ENCODE measurements at regions not wholly inside any gene's neighbourhood (a gene's known extent, or its start where the extent isn't known, plus 50 kb on each side); places are given as distances from the start of the nearest gene placed in this dataset.

DNA sequence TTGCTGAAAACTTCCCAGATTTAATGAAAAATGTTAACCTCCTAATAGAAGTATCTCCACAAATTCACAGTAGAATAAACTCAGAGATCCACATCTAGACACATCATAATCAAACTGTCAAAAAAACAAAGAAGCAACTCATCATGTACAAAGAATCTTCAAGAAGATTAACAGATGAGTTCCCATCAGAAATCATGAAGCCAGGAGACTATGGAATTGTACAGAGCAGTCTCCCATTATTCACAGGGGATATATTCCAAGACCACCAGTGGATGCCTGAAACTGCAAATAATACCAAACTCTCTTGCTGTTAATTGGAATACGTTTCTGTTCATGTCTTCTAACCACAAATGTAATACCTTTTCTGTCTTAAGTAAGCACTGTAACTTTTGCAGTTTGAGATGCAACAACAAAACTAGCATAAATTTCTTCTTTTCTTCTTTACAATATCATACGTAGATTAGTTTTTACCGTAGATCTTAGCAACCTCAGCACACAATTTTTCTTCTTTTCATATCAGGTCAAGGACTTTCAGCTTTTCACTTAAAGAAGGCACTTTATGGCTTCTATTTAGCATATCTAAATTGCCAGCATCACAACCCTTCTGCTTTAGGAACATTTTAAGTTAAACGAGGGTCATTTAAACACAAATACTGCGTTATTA, 70.3 kb upstream of the MIR17HG start:
- TF ChIP-seq, protein P1, sequence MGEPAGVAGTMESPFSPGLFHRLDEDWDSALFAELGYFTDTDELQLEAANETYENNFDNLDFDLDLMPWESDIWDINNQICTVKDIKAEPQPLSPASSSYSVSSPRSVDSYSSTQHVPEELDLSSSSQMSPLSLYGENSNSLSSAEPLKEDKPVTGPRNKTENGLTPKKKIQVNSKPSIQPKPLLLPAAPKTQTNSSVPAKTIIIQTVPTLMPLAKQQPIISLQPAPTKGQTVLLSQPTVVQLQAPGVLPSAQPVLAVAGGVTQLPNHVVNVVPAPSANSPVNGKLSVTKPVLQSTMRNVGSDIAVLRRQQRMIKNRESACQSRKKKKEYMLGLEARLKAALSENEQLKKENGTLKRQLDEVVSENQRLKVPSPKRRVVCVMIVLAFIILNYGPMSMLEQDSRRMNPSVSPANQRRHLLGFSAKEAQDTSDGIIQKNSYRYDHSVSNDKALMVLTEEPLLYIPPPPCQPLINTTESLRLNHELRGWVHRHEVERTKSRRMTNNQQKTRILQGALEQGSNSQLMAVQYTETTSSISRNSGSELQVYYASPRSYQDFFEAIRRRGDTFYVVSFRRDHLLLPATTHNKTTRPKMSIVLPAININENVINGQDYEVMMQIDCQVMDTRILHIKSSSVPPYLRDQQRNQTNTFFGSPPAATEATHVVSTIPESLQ (CRISPR knock-in tag; IDR thresholded peaks at IDR 0.05): no peak
- TF ChIP-seq, protein P2, sequence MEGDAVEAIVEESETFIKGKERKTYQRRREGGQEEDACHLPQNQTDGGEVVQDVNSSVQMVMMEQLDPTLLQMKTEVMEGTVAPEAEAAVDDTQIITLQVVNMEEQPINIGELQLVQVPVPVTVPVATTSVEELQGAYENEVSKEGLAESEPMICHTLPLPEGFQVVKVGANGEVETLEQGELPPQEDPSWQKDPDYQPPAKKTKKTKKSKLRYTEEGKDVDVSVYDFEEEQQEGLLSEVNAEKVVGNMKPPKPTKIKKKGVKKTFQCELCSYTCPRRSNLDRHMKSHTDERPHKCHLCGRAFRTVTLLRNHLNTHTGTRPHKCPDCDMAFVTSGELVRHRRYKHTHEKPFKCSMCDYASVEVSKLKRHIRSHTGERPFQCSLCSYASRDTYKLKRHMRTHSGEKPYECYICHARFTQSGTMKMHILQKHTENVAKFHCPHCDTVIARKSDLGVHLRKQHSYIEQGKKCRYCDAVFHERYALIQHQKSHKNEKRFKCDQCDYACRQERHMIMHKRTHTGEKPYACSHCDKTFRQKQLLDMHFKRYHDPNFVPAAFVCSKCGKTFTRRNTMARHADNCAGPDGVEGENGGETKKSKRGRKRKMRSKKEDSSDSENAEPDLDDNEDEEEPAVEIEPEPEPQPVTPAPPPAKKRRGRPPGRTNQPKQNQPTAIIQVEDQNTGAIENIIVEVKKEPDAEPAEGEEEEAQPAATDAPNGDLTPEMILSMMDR (IDR thresholded peaks at IDR 0.05): no peak
- TF ChIP-seq TCF7 (CRISPR knock-in tag; IDR thresholded peaks at IDR 0.05; ENCODE audit: low read depth): no peak
- TF ChIP-seq NR3C1 (CRISPR knock-in tag; conservative IDR thresholded peaks at IDR 0.05; ENCODE audit: low read depth): no peak
- TF ChIP-seq, protein P3, sequence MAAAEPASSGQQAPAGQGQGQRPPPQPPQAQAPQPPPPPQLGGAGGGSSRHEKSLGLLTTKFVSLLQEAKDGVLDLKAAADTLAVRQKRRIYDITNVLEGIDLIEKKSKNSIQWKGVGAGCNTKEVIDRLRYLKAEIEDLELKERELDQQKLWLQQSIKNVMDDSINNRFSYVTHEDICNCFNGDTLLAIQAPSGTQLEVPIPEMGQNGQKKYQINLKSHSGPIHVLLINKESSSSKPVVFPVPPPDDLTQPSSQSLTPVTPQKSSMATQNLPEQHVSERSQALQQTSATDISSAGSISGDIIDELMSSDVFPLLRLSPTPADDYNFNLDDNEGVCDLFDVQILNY (CRISPR knock-in tag; IDR thresholded peaks at IDR 0.05): no peak
- TF ChIP-seq, protein P4, sequence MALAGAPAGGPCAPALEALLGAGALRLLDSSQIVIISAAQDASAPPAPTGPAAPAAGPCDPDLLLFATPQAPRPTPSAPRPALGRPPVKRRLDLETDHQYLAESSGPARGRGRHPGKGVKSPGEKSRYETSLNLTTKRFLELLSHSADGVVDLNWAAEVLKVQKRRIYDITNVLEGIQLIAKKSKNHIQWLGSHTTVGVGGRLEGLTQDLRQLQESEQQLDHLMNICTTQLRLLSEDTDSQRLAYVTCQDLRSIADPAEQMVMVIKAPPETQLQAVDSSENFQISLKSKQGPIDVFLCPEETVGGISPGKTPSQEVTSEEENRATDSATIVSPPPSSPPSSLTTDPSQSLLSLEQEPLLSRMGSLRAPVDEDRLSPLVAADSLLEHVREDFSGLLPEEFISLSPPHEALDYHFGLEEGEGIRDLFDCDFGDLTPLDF (CRISPR knock-in tag; IDR thresholded peaks at IDR 0.05): no peak
